ENCODE measurements at regions not wholly inside any gene's neighbourhood (a gene's known extent, or its start where the extent isn't known, plus 50 kb on each side); places are given as distances from the start of the nearest gene placed in this dataset.

DNA sequence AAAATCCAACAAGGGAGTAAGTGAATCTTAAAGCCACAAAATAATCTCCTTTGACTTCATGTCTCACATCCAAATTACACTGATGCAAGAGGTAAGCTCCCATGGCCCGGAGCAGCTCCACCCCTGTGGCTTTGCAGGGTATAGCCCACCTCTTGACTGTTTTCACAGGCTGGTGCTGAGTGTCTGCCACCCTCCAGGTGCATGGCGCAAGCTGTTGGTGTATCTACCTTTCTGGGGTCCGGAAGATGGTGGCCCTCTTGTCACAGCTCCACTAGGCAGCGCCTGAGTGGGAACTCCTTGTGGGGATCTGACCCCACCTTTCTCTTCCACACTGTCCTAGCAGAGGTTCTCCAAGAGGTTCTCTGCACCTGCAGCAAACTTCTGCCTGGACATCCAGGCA is 1051.1 kb upstream of the CDH6 start:
- no peak for TF ChIP-seq CTCF (IDR thresholded peaks at IDR 0.05)
- H3K4me3 ChIP-seq, result no peak overlapping the region
- no peaks in the 10 kb centered on the region for H3K36me3 ChIP-seq
- no peaks in the 10 kb centered on the region for H3K9me3 ChIP-seq
- no peak overlapping the region for H3K27ac ChIP-seq
- no peaks in the 10 kb centered on the region for H3K27me3 ChIP-seq
- no peaks in the 10 kb centered on the region for H3K4me1 ChIP-seq
- DNase-seq, result no peak

DNA sequence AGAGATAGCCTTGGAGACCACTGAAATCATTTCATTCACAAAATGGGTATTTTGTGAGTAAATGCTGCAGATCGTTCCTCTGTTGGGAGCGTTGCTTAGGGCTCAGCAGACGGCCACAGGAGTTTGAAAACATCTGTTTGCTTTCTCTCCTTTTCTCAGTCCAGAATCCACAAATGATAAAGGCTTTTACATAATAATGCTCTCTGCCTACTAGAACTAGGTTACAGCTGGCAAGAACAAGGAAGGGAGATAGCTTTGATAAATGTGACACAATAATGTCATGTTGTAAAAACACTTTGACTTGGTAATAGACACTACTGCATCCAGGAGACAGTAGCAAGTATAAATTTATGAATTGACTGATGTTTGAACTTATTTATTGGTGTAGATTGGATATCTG is 1072.4 kb upstream of the CDH6 start:
- Histone ChIP-seq H3K4me1 (no peaks in the 10 kb centered on the region), H3K9me3 (no peaks in the 10 kb centered on the region), H3K27me3 (no peaks in the 10 kb centered on the region), H3K27ac (no peak overlapping the region), H3K4me3 (no peak overlapping the region), H3K36me3 (no peaks in the 10 kb centered on the region)
- TF ChIP-seq POLR2A (IDR thresholded peaks at IDR 0.05) (no peak), CTCF (IDR thresholded peaks at IDR 0.05) (no peak)
- no peak for DNase-seq

DNA sequence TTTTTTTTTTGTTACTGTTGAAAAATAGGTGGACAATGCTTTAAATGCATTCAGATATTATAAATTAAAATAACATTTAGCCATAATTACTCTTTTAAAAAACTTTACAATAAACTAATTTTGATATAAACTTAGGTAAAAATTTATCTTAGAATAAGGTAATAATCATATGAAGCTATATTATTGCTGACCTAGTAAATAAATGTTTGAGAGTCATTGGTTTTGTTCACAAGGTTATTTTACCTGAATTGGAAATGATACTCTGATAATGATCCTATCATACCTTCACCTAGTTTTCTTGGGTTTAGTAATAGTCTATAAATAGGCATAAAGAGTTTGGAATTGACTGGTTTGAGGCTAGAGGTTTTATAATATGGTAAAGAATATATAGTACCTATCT is 1076.4 kb upstream of the CDH6 start:
- Histone ChIP-seq H3K4me1 (no peaks in the 10 kb centered on the region), H3K36me3 (no peaks in the 10 kb centered on the region), H3K4me3 (no peak overlapping the region), H3K27me3 (no peaks in the 10 kb centered on the region), H3K27ac (no peak overlapping the region), H3K9me3 (no peaks in the 10 kb centered on the region)
- no peak for DNase-seq
- no peak for TF ChIP-seq CTCF (IDR thresholded peaks at IDR 0.05)
- TF ChIP-seq POLR2A (IDR thresholded peaks at IDR 0.05), result no peak

DNA sequence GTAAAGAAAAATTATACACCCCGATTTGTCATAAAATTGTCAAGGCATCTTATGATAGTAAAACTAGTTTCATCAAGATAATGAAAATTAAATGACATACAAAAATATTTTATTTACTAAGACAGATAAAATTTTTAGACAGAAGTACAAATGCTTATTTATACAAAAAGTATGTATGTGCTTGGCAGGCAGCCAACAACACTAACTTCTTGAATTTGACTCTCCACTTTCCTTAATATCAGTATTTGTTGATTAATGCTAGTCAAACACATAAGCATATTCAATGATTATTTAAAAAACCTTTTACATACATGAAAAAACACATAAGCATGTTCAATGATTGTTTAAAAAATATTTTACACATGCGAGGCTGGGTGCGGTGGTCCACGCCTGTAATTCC is 1079.9 kb upstream of the CDH6 start:
- TF ChIP-seq CTCF (IDR thresholded peaks at IDR 0.05) (no peak), POLR2A (IDR thresholded peaks at IDR 0.05) (no peak)
- H3K27me3 ChIP-seq, result no peaks in the 10 kb centered on the region
- no peak for DNase-seq
- no peaks in the 10 kb centered on the region for H3K36me3 ChIP-seq
- no peak overlapping the region for H3K4me3 ChIP-seq
- no peaks in the 10 kb centered on the region for H3K4me1 ChIP-seq
- H3K9me3 ChIP-seq, result no peaks in the 10 kb centered on the region
- H3K27ac ChIP-seq, result no peak overlapping the region

DNA sequence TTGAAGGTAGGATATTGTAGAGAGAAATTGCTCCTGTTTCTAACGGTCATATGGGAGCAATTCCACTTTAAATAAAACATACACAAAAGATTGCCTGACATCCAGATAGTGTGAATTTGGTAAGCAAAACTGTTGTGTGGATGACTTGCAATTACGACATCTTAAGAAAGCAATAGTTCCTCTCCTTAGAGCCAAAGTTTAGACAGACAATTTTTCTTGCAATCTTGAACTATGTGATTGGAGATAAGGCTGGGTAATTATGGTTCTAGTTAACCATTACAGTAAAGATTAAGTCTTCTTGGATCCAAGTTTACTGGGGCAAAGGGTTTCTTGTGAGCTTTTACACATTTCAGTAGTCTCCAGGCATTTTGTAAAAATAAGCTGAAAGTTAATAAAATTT is 1080.6 kb upstream of the CDH6 start:
- H3K27me3 ChIP-seq, result no peaks in the 10 kb centered on the region

More for the DNA sequence above, 1080.6 kb upstream of the CDH6 start:
- no peak for TF ChIP-seq CTCF (IDR thresholded peaks at IDR 0.05)
- no peak for TF ChIP-seq POLR2A (IDR thresholded peaks at IDR 0.05)
- H3K27ac ChIP-seq, result no peak overlapping the region
- no peaks in the 10 kb centered on the region for H3K36me3 ChIP-seq
- H3K4me1 ChIP-seq, result no peaks in the 10 kb centered on the region
- no peak overlapping the region for H3K4me3 ChIP-seq
- H3K9me3 ChIP-seq, result no peaks in the 10 kb centered on the region
- no peak for DNase-seq

Measured in Peyer's patch (tissue), 4 donors.